DOHH2 (cell line): ENCODE measurements at regions not wholly inside any gene's neighbourhood (a gene's known extent, or its start where the extent isn't known, plus 50 kb on each side); places are given as distances from the start of the nearest gene placed in this dataset.

ENCODE experiments used
- H3F3A ChIP-seq: fragments of 200-600 bp; sonication (generic), shearing (Covaris generic); 2 replicates; pipeline ENCODE4 v1.6.0; 2016; ENCODE audit warnings: antibody characterized with exemption, mild to moderate bottlenecking; ENCODE audit not compliant: control insufficient read depth, insufficient read depth
- H3K27ac ChIP-seq: fragments of 200-600 bp; sonication (generic); 2 replicates; pipeline ENCODE4 v1.5.1; 2014; ENCODE audit warnings: low read depth, mild to moderate bottlenecking, low read length, moderate library complexity
- H3K27me3 ChIP-seq: fragments of 200-600 bp; sonication (generic); 2 replicates; pipeline ENCODE4 v1.6.1; 2014; ENCODE audit warnings: mild to moderate bottlenecking, low read length, mixed read lengths; ENCODE audit not compliant: control insufficient read depth
- H3K36me3 ChIP-seq: fragments of 200-600 bp; sonication (generic); 2 replicates; pipeline ENCODE4 v1.6.1; 2014; ENCODE audit warnings: mild to moderate bottlenecking, low read length, moderate library complexity, mixed read lengths; ENCODE audit not compliant: control insufficient read depth
- H3K4me1 ChIP-seq: fragments of 200-600 bp; sonication (generic); 2 replicates; pipeline ENCODE4 v1.6.1; 2014; ENCODE audit warnings: mild to moderate bottlenecking, low read length, mixed read lengths; ENCODE audit not compliant: control insufficient read depth
- H3K4me2 ChIP-seq: fragments of 200-600 bp; sonication (generic); 2 replicates; pipeline ENCODE4 v1.6.0; 2014; ENCODE audit warnings: mild to moderate bottlenecking, low read length, moderate library complexity
- H3K4me3 ChIP-seq: fragments of 200-600 bp; sonication (generic); 2 replicates; pipeline ENCODE4 v1.5.1; 2014; ENCODE audit warnings: mild to moderate bottlenecking, low read length, mixed read lengths
- H3K79me2 ChIP-seq: fragments of 200-600 bp; sonication (generic); 2 replicates; pipeline ENCODE4 v1.6.1; 2014; ENCODE audit warnings: mild to moderate bottlenecking, low read length, mixed read lengths; ENCODE audit not compliant: control insufficient read depth
- H3K9me2 ChIP-seq: fragments of 200-600 bp; sonication (generic); replicated peaks from 2 replicates; pipeline ENCODE4 v1.6.1; 2014; ENCODE audit warnings: mild to moderate bottlenecking, low read length, mixed read lengths; ENCODE audit not compliant: control insufficient read depth
- H3K9me3 ChIP-seq: fragments of 200-600 bp; sonication (generic); 2 replicates; pipeline ENCODE4 v1.6.1; 2014; ENCODE audit warnings: antibody characterized with exemption, low read length, mixed read lengths; ENCODE audit not compliant: control insufficient read depth, insufficient read depth
- H4K20me1 ChIP-seq: fragments of 200-600 bp; sonication (generic); 2 replicates; pipeline ENCODE4 v1.6.0; 2014; ENCODE audit warnings: low read depth, mild to moderate bottlenecking, antibody characterized with exemption, low read length, moderate library complexity; ENCODE audit not compliant: control insufficient read depth, insufficient read depth
- EZH2phosphoT487 ChIP-seq: fragments of 200-600 bp; sonication (generic); IDR thresholded peaks from 2 replicates; pipeline ENCODE4 v1.6.1; 2017; ENCODE audit warnings: borderline replicate concordance, mild to moderate bottlenecking, antibody characterized with exemption, low read length, moderate library complexity, mixed read lengths
- TF ChIP-seq, protein P1 (sequence below): fragments of 200-600 bp; sonication (generic); IDR thresholded peaks from one replicate; pipeline ENCODE4 v1.5.1; 2014; ENCODE audit warnings: antibody characterized with exemption, mild to moderate bottlenecking, low read depth, low read length; ENCODE audit not compliant: poor library complexity, severe bottlenecking

DNA sequence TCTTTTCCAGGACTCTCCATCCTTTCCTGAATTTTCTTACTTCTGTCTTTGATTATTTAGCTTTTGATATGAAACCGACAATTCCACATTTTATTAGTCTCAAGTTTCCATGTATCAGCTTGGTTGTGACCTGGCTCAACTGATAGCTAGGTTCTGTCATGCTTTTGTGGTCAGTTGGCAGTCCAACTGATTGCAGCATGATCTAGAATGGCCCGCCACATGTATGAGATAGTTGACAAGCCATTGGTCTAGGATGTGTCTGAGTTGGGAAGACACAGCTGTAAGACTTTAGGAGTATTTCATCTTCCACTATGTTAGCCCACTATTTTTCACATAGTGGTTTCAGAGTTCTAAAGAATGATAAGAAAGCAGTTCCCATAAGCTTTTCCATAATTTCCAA is 117.5 kb upstream of the GRID2 start:
- Histone ChIP-seq H3K9me2 (no peaks in the 10 kb centered on the region), H3K9me3 (no peaks in the 10 kb centered on the region; the same call in 1 of the 2 replicates), H3K4me3 (no peak overlapping the region), H3K4me2 (no peak overlapping the region), H3K79me2 (no peaks in the 10 kb centered on the region), H3K4me1 (no peaks in the 10 kb centered on the region), H4K20me1 (no peaks in the 10 kb centered on the region), H3K27me3 (no peaks in the 10 kb centered on the region), H3K27ac (no peak overlapping the region), H3K36me3 (no peaks in the 10 kb centered on the region), H3F3A (no peaks in the 10 kb centered on the region)
- TF ChIP-seq, protein P1, sequence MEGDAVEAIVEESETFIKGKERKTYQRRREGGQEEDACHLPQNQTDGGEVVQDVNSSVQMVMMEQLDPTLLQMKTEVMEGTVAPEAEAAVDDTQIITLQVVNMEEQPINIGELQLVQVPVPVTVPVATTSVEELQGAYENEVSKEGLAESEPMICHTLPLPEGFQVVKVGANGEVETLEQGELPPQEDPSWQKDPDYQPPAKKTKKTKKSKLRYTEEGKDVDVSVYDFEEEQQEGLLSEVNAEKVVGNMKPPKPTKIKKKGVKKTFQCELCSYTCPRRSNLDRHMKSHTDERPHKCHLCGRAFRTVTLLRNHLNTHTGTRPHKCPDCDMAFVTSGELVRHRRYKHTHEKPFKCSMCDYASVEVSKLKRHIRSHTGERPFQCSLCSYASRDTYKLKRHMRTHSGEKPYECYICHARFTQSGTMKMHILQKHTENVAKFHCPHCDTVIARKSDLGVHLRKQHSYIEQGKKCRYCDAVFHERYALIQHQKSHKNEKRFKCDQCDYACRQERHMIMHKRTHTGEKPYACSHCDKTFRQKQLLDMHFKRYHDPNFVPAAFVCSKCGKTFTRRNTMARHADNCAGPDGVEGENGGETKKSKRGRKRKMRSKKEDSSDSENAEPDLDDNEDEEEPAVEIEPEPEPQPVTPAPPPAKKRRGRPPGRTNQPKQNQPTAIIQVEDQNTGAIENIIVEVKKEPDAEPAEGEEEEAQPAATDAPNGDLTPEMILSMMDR = no peak
- TF ChIP-seq EZH2phosphoT487 = no peak

DNA sequence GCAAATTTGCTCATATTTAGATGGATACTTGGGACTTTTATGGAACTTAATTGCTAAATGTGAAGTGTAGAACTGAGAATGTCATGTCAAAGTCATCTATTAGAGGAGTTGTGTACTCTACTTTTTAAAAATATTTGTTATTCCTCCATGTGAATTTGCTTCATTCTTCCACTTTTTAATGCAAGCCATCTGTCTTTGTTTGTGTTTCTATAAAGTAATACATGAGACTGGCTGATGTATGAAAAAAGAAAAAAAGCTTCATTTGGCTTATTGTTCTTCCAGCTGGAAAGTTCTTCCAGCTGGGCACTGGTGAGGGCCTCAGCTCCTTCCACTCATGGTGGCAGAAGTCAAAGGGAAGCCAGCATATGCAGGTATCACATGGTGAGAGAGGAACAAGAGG is 114.6 kb upstream of the GRID2 start:
- H3K27me3 ChIP-seq = no peaks in the 10 kb centered on the region
- no peaks in the 10 kb centered on the region for H3K9me2 ChIP-seq
- no peak overlapping the region for H3K4me2 ChIP-seq
- no peak overlapping the region for H3K4me3 ChIP-seq
- H3F3A ChIP-seq = no peaks in the 10 kb centered on the region
- no peaks in the 10 kb centered on the region for H3K79me2 ChIP-seq
- no peak for TF ChIP-seq EZH2phosphoT487
- TF ChIP-seq, protein P1 = no peak
- H3K9me3 ChIP-seq = no peaks in the 10 kb centered on the region
- H4K20me1 ChIP-seq = no peaks in the 10 kb centered on the region
- H3K36me3 ChIP-seq = no peaks in the 10 kb centered on the region
- H3K27ac ChIP-seq = no peak overlapping the region
- no peaks in the 10 kb centered on the region for H3K4me1 ChIP-seq

DNA sequence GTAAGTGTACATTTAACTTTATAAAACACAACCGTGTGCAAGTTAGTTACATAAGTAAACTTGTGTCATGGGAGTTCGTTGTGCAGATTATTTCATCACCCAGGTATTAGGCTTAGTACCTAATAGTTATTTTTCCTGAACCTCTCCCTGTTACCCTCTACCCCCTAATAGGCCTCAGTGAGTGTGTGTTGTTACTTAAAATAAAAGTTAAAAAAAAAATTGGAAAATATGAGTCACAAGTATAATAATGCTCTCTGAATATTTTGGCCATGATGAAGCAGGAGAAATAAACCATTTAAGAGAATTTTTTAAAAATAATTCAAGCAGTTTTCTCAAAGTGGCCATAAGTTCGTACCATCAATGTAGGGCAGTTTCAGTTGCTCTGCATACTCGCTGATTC is 105.1 kb upstream of the GRID2 start:
- Histone ChIP-seq H3K36me3 (no peaks in the 10 kb centered on the region), H4K20me1 (no peaks in the 10 kb centered on the region), H3K4me2 (no peak overlapping the region), H3K27me3 (no peaks in the 10 kb centered on the region), H3K79me2 (no peaks in the 10 kb centered on the region), H3F3A (no peaks in the 10 kb centered on the region), H3K9me2 (no peaks in the 10 kb centered on the region), H3K27ac (no peak overlapping the region), H3K9me3 (no peaks in the 10 kb centered on the region), H3K4me1 (no peaks in the 10 kb centered on the region), H3K4me3 (no peak overlapping the region)
- TF ChIP-seq, protein P1 = no peak
- TF ChIP-seq EZH2phosphoT487 = no peak

DNA sequence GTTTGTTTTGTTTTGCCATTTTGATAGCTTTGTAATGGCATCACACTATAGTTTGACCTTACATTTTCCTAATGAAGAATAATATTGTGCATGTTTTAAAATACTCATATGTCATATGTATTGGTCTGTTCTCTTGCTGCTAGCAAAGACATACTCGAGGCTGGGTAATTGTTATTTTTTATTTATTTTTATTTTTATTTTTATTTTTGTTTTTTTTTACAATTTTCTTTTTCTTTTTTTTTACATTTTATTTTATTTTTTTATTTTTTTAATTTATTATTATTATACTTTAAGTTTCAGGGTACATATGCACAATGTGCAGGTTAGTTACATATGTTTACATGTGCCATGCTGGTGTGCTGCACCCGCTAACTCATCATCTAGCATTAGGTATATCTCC is 104.6 kb upstream of the GRID2 start:
- no peak overlapping the region for H3K27ac ChIP-seq

More for the DNA sequence above, 104.6 kb upstream of the GRID2 start:
- no peaks in the 10 kb centered on the region for H3K9me3 ChIP-seq
- H3K36me3 ChIP-seq = no peaks in the 10 kb centered on the region
- H3F3A ChIP-seq = no peaks in the 10 kb centered on the region
- H4K20me1 ChIP-seq = no peaks in the 10 kb centered on the region
- H3K79me2 ChIP-seq = no peaks in the 10 kb centered on the region
- H3K4me2 ChIP-seq = no peak overlapping the region
- H3K9me2 ChIP-seq = no peaks in the 10 kb centered on the region
- no peaks in the 10 kb centered on the region for H3K27me3 ChIP-seq
- H3K4me3 ChIP-seq = no peak overlapping the region
- H3K4me1 ChIP-seq = no peaks in the 10 kb centered on the region
- no peak for TF ChIP-seq EZH2phosphoT487
- TF ChIP-seq, protein P1 = no peak
